GM10266 (cell line): ENCODE measurements at regions not wholly inside any gene's neighbourhood (a gene's known extent, or its start where the extent isn't known, plus 50 kb on each side); places are given as distances from the start of the nearest gene placed in this dataset.

Source experiments
- DNase-seq: peaks from one replicate; pipeline ENCODE4 v3.0.0; 2012; ENCODE audit errors: extremely low spot score
- CTCF ChIP-seq: IDR thresholded peaks from 2 replicates; pipeline ENCODE4 v1.5.1; 2012; ENCODE audit warnings: mild to moderate bottlenecking, low read depth; ENCODE audit not compliant: control insufficient read depth, insufficient read depth; ENCODE audit errors: missing control alignments

- TF ChIP-seq CTCF: no peak
- DNase-seq: no peak
These were observed 483.1 kb upstream of the ZFHX3 start for GRCh38 chr16:73531021-73531420.

- DNase-seq: no peak
- TF ChIP-seq CTCF: no peak
These were observed 482.6 kb upstream of the ZFHX3 start for GRCh38 chr16:73530529-73530928.

GRCh38 chr16:73529303-73530012, 481.5 kb upstream of the ZFHX3 start:
- no peak for DNase-seq
- TF ChIP-seq CTCF: no peak

GRCh38 chr16:73527187-73527586, 479.3 kb upstream of the ZFHX3 start:
- no peak for DNase-seq

GRCh38 chr16:73526011-73526804, 478.3 kb upstream of the ZFHX3 start:
- no peak for DNase-seq
- TF ChIP-seq CTCF: no peak

More at GRCh38 chr16:73527187-73527586, 479.3 kb upstream of the ZFHX3 start:
- no peak for TF ChIP-seq CTCF

- TF ChIP-seq CTCF: no peak
- no peak for DNase-seq
These were observed 475.3 kb upstream of the ZFHX3 start for GRCh38 chr16:73523209-73523608.

GRCh38 chr16:73521499-73521898, 473.6 kb upstream of the ZFHX3 start:
- TF ChIP-seq CTCF: no peak
- no peak for DNase-seq
